HEK293 (cell line): ENCODE measurements at regions not wholly inside any gene's neighbourhood (a gene's known extent, or its start where the extent isn't known, plus 50 kb on each side); places are given as distances from the start of the nearest gene placed in this dataset.

Experiments used
- CTCF ChIA-PET: fragments of 350-600 bp; formaldehyde crosslinking; extraction: SDS; loops from one replicate; lab custom pipeline; 2021; ENCODE audit warnings: antibody characterized with exemption; lab: Yijun Ruan, JAX
- POLR2A ChIA-PET: fragments of 300-600 bp; formaldehyde crosslinking; extraction: SDS; loops from one replicate; lab custom pipeline; 2020; ENCODE audit warnings: antibody characterized with exemption, inconsistent platforms; lab: Yijun Ruan, JAX
- H3K27ac ChIP-seq: fragments of 200-500 bp; sonication (Bioruptor generic); 2 replicates; pipeline ENCODE4 v1.5.1; 2014; ENCODE audit warnings: low read depth, low read length, control low read depth, inconsistent platforms; ENCODE audit errors: extremely low read depth
- H3K36me3 ChIP-seq, 2 experiments: fragments of 200-500 bp in 1 of 2; sonication (Bioruptor generic) in 1 of 2; 1 replicate in 1 of 2; 2 replicates in 1 of 2; pipeline ENCODE4 v1.5.1; 2014 to 2017; ENCODE audit warnings: inconsistent platforms in 2 of 2, low read length in 2 of 2; ENCODE audit not compliant: control insufficient read depth in 2 of 2, insufficient read depth in 1 of 2
- H3K4me1 ChIP-seq: fragments of 200-500 bp; sonication (Bioruptor generic); 2 replicates; pipeline ENCODE4 v1.5.1; 2014; ENCODE audit warnings: mild to moderate bottlenecking, low read length, inconsistent platforms; ENCODE audit not compliant: control insufficient read depth, insufficient read depth
- H3K4me3 ChIP-seq: 2 replicates; pipeline ENCODE4 v1.5.1; 2011; ENCODE audit warnings: low read depth, mild to moderate bottlenecking, control low read depth, low read length, moderate library complexity
- H3K9me3 ChIP-seq: fragments of 200-500 bp; sonication (Bioruptor generic); 2 replicates; pipeline ENCODE4 v1.5.1; 2014; ENCODE audit warnings: low read depth, low read length, inconsistent platforms; ENCODE audit not compliant: control insufficient read depth, insufficient read depth
- BCL11B ChIP-seq: fragments of 450-650 bp; formaldehyde crosslinking; IDR thresholded peaks from 2 replicates; pipeline ENCODE4 v1.5.1; 2016; ENCODE audit warnings: low read depth, missing biosample characterization, missing genetic modification characterization
- GFI1B ChIP-seq: fragments of 450-650 bp; formaldehyde crosslinking; IDR thresholded peaks from 2 replicates; pipeline ENCODE4 v1.5.1; 2016; ENCODE audit warnings: missing biosample characterization, missing genetic modification characterization
- SALL2 ChIP-seq: fragments of 450-650 bp; formaldehyde crosslinking; IDR thresholded peaks from 2 replicates; pipeline ENCODE4 v1.5.0; 2017; ENCODE audit warnings: missing biosample characterization, mild to moderate bottlenecking, missing genetic modification characterization, borderline replicate concordance
- ZBTB48 ChIP-seq: fragments of 450-650 bp; formaldehyde crosslinking; IDR thresholded peaks from 2 replicates; pipeline ENCODE4 v1.5.1; 2016; ENCODE audit warnings: missing biosample characterization, missing genetic modification characterization
- ZNF114 ChIP-seq: fragments of 450-650 bp; formaldehyde crosslinking; IDR thresholded peaks from 2 replicates; pipeline ENCODE4 v1.5.0; 2017; ENCODE audit warnings: missing biosample characterization, missing genetic modification characterization
- ZNF174 ChIP-seq: fragments of 450-650 bp; formaldehyde crosslinking; IDR thresholded peaks from 2 replicates; pipeline ENCODE4 v1.5.0; 2017; ENCODE audit warnings: missing biosample characterization, mild to moderate bottlenecking, missing genetic modification characterization
- ZNF202 ChIP-seq: fragments of 450-650 bp; formaldehyde crosslinking; IDR thresholded peaks from 2 replicates; pipeline ENCODE4 v1.5.1; 2016; ENCODE audit warnings: missing biosample characterization, missing genetic modification characterization, borderline replicate concordance
- ZNF302 ChIP-seq: fragments of 450-650 bp; formaldehyde crosslinking; IDR thresholded peaks from 2 replicates; pipeline ENCODE4 v1.5.1; 2016; ENCODE audit warnings: missing biosample characterization, missing genetic modification characterization, low read depth
- ZNF311 ChIP-seq: fragments of 450-650 bp; formaldehyde crosslinking; IDR thresholded peaks from 2 replicates; pipeline ENCODE4 v1.5.1; 2017; ENCODE audit warnings: missing biosample characterization, missing genetic modification characterization, borderline replicate concordance
- ZNF341 ChIP-seq: fragments of 450-650 bp; formaldehyde crosslinking; IDR thresholded peaks from 2 replicates; pipeline ENCODE4; 2016; ENCODE audit warnings: low read depth, missing biosample characterization, missing genetic modification characterization
- ZNF530 ChIP-seq: fragments of 450-650 bp; formaldehyde crosslinking; IDR thresholded peaks from 2 replicates; pipeline ENCODE4 v1.5.1; 2016; ENCODE audit warnings: low read depth, missing biosample characterization, missing genetic modification characterization
- ZNF555 ChIP-seq: fragments of 450-650 bp; formaldehyde crosslinking; conservative IDR thresholded peaks from 2 replicates; pipeline ENCODE4 v1.5.1; 2017; ENCODE audit warnings: missing biosample characterization, mild to moderate bottlenecking, missing genetic modification characterization, inconsistent platforms
- ZNF558 ChIP-seq: fragments of 450-650 bp; formaldehyde crosslinking; IDR thresholded peaks from 2 replicates; pipeline ENCODE4 v1.5.1; 2016; ENCODE audit warnings: missing biosample characterization, missing genetic modification characterization
- ZNF776 ChIP-seq: fragments of 450-650 bp; formaldehyde crosslinking; IDR thresholded peaks from 2 replicates; pipeline ENCODE4 v1.5.0; 2017; ENCODE audit warnings: missing biosample characterization, missing genetic modification characterization, borderline replicate concordance
- ZNF792 ChIP-seq: fragments of 450-650 bp; formaldehyde crosslinking; IDR thresholded peaks from 2 replicates; pipeline ENCODE4 v1.5.1; 2016; ENCODE audit warnings: missing biosample characterization, missing genetic modification characterization
- TF ChIP-seq, protein P1 (sequence below): fragments of 450-650 bp; IDR thresholded peaks from 2 replicates; pipeline ENCODE4 v1.5.1; 2018; ENCODE audit warnings: missing biosample characterization, missing genetic modification characterization
- TF ChIP-seq, protein P2 (sequence below): fragments of 450-650 bp; formaldehyde crosslinking; IDR thresholded peaks from 2 replicates; pipeline ENCODE4 v1.5.1; 2016; ENCODE audit warnings: missing biosample characterization, missing genetic modification characterization
- TF ChIP-seq, protein P3 (sequence below): fragments of 450-650 bp; formaldehyde crosslinking; IDR thresholded peaks from 2 replicates; pipeline ENCODE4 v1.5.1; 2017; ENCODE audit warnings: missing biosample characterization, missing genetic modification characterization

DNA sequence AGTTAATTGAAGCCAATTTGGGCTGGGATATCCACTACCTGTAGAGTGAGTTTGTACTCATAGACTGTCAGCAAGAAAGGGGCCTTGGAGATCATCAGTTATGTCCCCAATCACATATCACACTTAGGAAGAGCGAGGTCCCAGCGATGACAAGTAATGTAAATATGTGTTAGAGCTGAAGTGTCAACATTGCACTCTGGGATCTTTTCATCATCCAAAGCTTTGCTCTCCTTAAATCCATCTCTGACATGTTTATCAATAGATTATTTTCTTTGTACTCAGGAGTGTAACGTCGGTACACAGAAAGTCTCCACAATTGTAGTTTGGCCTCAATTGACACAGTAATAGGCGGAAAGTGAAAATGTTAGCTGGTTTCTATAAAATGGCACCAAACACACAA lies 113.7 kb upstream of the TPRG1 start:
- CTCF ChIA-PET, result no interaction called here
- no peaks in the 10 kb centered on the region for H3K36me3 ChIP-seq
- POLR2A ChIA-PET, result no interaction called here
- H3K4me1 ChIP-seq, result no peaks in the 10 kb centered on the region
- H3K9me3 ChIP-seq, result no peaks in the 10 kb centered on the region
- no peak for TF ChIP-seq ZBTB48 (tag by site-specific recombination)
- no peak for TF ChIP-seq SALL2 (tag by site-specific recombination)
- no peak for TF ChIP-seq ZNF202 (tag by site-specific recombination)
- H3K27ac ChIP-seq, result no peak overlapping the region
- no peak overlapping the region for H3K4me3 ChIP-seq

DNA sequence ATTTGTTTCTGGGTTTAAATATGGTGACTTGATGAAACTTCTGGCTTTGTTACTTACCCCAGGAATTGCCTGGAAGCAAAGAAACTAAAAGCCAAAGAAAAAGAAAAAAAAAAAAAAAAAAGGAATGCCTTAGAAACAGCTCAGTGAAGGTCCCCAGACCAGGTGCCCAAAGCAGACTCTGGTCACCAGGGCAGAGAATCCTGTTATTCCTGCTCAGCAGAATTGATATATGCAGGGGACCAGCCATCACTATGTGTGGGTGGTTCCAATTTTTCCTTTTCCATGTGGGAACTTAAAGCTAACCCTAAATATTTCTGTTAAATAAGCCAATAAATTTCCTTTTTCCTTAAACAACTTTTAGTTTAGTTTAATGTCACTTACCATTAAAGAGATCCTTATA lies 100.8 kb upstream of the TPRG1 start:
- CTCF ChIA-PET, result interaction anchor here (0.7 to 1.0 kb wide), 2 partner anchors 30 to 1352 kb away, joined by 3 to 4 read pairs; no protein-coding TSS in a partner anchor
- Histone ChIP-seq H3K4me1 (no peaks in the 10 kb centered on the region), H3K27ac (no peak overlapping the region), H3K4me3 (no peak overlapping the region), H3K9me3 (no peaks in the 10 kb centered on the region), H3K36me3 (no peaks in the 10 kb centered on the region)
- TF ChIP-seq ZNF174 (tag by site-specific recombination) (no peak), ZNF776 (tag by site-specific recombination) (no peak), ZNF530 (tag by site-specific recombination) (no peak), ZNF555 (tag by site-specific recombination) (no peak), ZNF341 (tag by site-specific recombination) (no peak), ZNF114 (tag by site-specific recombination) (no peak), GFI1B (no peak), ZNF311 (tag by site-specific recombination) (no peak), ZNF302 (tag by site-specific recombination) (no peak)
- TF ChIP-seq, protein P1, sequence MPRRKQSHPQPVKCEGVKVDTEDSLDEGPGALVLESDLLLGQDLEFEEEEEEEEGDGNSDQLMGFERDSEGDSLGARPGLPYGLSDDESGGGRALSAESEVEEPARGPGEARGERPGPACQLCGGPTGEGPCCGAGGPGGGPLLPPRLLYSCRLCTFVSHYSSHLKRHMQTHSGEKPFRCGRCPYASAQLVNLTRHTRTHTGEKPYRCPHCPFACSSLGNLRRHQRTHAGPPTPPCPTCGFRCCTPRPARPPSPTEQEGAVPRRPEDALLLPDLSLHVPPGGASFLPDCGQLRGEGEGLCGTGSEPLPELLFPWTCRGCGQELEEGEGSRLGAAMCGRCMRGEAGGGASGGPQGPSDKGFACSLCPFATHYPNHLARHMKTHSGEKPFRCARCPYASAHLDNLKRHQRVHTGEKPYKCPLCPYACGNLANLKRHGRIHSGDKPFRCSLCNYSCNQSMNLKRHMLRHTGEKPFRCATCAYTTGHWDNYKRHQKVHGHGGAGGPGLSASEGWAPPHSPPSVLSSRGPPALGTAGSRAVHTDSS (tag by site-specific recombination), result no peak
- TF ChIP-seq, protein P2, sequence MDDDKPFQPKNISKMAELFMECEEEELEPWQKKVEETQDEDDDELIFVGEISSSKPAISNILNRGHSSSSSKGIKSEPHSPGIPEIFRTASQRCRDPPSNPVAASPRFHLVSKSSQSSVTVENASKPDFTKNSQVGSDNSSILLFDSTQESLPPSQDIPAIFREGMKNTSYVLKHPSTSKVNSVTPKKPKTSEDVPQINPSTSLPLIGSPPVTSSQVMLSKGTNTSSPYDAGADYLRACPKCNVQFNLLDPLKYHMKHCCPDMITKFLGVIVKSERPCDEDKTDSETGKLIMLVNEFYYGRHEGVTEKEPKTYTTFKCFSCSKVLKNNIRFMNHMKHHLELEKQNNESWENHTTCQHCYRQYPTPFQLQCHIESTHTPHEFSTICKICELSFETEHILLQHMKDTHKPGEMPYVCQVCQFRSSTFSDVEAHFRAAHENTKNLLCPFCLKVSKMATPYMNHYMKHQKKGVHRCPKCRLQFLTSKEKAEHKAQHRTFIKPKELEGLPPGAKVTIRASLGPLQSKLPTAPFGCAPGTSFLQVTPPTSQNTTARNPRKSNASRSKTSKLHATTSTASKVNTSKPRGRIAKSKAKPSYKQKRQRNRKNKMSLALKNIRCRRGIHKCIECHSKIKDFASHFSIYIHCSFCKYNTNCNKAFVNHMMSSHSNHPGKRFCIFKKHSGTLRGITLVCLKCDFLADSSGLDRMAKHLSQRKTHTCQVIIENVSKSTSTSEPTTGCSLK (tag by site-specific recombination), result no peak
- POLR2A ChIA-PET, result no interaction called here

DNA sequence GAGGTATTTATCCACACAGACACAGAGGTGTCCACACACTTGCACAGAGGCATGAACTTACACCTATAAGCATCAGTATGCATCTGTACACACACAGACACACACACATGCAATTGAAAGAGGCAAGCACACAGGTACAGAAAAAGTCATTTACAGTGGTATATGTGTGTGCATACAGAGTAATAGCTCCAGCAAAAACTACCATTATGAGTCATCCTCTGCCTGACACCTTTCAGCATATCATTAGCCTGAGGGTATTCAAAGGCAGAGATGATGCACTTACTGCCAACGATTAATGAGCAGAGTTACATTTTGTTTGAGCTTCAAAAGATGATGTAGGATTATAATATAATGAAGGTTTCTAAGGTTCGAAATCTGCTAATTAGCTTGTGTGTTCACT lies 100.3 kb upstream of the TPRG1 start:
- POLR2A ChIA-PET, result no interaction called here

More for the DNA sequence above, 100.3 kb upstream of the TPRG1 start:
- Histone ChIP-seq H3K36me3 (no peaks in the 10 kb centered on the region), H3K9me3 (no peaks in the 10 kb centered on the region), H3K27ac (no peak overlapping the region), H3K4me1 (no peaks in the 10 kb centered on the region), H3K4me3 (no peak overlapping the region)
- TF ChIP-seq ZNF792 (tag by site-specific recombination), result no peak
- no peak for TF ChIP-seq ZNF174 (tag by site-specific recombination)
- peak; percentile 82; the same call in 1 of the 2 replicates for TF ChIP-seq ZNF558
- TF ChIP-seq BCL11B, result no peak
- TF ChIP-seq, protein P3, sequence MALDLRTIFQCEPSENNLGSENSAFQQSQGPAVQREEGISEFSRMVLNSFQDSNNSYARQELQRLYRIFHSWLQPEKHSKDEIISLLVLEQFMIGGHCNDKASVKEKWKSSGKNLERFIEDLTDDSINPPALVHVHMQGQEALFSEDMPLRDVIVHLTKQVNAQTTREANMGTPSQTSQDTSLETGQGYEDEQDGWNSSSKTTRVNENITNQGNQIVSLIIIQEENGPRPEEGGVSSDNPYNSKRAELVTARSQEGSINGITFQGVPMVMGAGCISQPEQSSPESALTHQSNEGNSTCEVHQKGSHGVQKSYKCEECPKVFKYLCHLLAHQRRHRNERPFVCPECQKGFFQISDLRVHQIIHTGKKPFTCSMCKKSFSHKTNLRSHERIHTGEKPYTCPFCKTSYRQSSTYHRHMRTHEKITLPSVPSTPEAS (tag by site-specific recombination), result peak; percentile 29; the same call in 1 of the 2 replicates
- CTCF ChIA-PET, result interaction anchor here (1.0 kb wide), 1 partner anchor 31 kb away, joined by 3 read pairs; no protein-coding TSS in a partner anchor
